Gastroesophageal sphincter (tissue), 4 donors: ENCODE measurements at regions not wholly inside any gene's neighbourhood (a gene's known extent, or its start where the extent isn't known, plus 50 kb on each side); places are given as distances from the start of the nearest gene placed in this dataset.

Experiments
- ATAC-seq: fragments of 150-250 bp; one replicate; pipeline ENCODE4 v1.9.1; 2016; ENCODE audit warnings: mild to moderate bottlenecking, moderate library complexity
- H3K27ac ChIP-seq, 4 donors: fragments of 200-600 bp; sonication (generic) in 3 of 4; 1 replicate in 3 of 4; 2 replicates in 1 of 4; pipeline ENCODE4 v1.5.1; 2016 to 2019
- H3K27me3 ChIP-seq: fragments of 200-600 bp; sonication (generic); one replicate; pipeline ENCODE4 v1.5.1; 2019
- H3K36me3 ChIP-seq, 2 donors: fragments of 200-600 bp; sonication (generic); one replicate each; pipeline ENCODE4 v1.5.1; 2019; ENCODE audit warnings: control low read depth in 1 of 2
- H3K4me1 ChIP-seq, 3 donors: fragments of 200-600 bp; sonication (generic); 1 replicate in 2 of 3; 2 replicates in 1 of 3; pipeline ENCODE4 v1.5.1; 2016 to 2019; ENCODE audit warnings: control low read depth in 2 of 3
- H3K4me3 ChIP-seq, 2 donors: fragments of 200-600 bp; sonication (generic); one replicate each; pipeline ENCODE4 v1.5.1; 2019; ENCODE audit warnings: mild to moderate bottlenecking in 1 of 2, moderate library complexity in 1 of 2
- H3K9me3 ChIP-seq, 3 donors: fragments of 200-600 bp; sonication (generic); one replicate each; pipeline ENCODE4 v1.5.1; 2017 to 2019; ENCODE audit warnings: control low read depth in 2 of 3
- EP300 ChIP-seq: sonication (generic); formaldehyde crosslinking; IDR thresholded peaks from one replicate; pipeline ENCODE4 v1.6.1; 2017; ENCODE audit warnings: antibody characterized with exemption, mild to moderate bottlenecking
- POLR2A ChIP-seq, 2 donors: fragments of 450-650 bp; IDR thresholded peaks; one replicate each; pipeline ENCODE4 v1.6.1; 2017; ENCODE audit warnings: antibody characterized with exemption in 2 of 2, mild to moderate bottlenecking in 2 of 2, moderate library complexity in 1 of 2
- POLR2AphosphoS5 ChIP-seq: sonication (generic); formaldehyde crosslinking; IDR thresholded peaks from one replicate; pipeline ENCODE4 v1.6.1; 2017; ENCODE audit warnings: antibody characterized with exemption
- WGBS, 2 donors: methylation state at CpG; one replicate each; pipeline ENCODE4 v1.1.5; 2018; ENCODE audit warnings: low coverage in 1 of 2; 5-methylcytosine and 5-hydroxymethylcytosine counted together
- TF ChIP-seq, protein P1 (sequence below), 4 experiments: fragments of 200-600 bp in 2 of 4; fragments of 450-650 bp in 2 of 4; sonication (generic) in 1 of 4; IDR thresholded peaks; one replicate each; pipeline ENCODE4 v1.5.1; 2017 to 2019; ENCODE audit warnings: antibody characterized with exemption in 4 of 4, mild to moderate bottlenecking in 2 of 4, moderate library complexity in 2 of 4

DNA sequence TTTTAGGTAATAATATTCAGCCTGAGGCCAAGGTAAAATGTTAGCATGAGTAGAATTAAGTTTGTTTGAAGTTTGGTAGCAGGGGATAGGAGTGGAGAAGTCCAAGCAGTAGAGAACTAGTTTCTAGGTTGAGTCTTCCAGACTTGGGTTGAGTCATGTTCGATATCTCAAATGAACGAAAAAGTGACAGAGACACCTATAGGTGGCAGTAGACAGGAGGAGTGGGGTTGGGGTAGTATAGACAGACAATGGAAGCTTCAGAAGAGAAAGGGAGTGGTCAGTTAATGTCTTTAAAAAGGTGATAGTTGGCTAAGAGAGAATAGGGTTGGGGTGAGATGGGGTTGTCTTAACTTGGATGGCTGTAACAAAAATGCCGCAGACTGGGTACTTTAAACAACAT is 58.7 kb upstream of the EMCN start:
- Histone ChIP-seq H3K4me1 (no peaks in the 10 kb centered on the region), H3K27ac (no peak overlapping the region), H3K4me3 (no peak overlapping the region), H3K36me3 (no peaks in the 10 kb centered on the region), H3K27me3 (no peaks in the 10 kb centered on the region), H3K9me3 (no peaks in the 10 kb centered on the region)
- no peak for ATAC-seq
- TF ChIP-seq EP300 (no peak), POLR2A (IDR thresholded peaks at IDR 0.05) (no peak), POLR2AphosphoS5 (no peak)
- TF ChIP-seq, protein P1, sequence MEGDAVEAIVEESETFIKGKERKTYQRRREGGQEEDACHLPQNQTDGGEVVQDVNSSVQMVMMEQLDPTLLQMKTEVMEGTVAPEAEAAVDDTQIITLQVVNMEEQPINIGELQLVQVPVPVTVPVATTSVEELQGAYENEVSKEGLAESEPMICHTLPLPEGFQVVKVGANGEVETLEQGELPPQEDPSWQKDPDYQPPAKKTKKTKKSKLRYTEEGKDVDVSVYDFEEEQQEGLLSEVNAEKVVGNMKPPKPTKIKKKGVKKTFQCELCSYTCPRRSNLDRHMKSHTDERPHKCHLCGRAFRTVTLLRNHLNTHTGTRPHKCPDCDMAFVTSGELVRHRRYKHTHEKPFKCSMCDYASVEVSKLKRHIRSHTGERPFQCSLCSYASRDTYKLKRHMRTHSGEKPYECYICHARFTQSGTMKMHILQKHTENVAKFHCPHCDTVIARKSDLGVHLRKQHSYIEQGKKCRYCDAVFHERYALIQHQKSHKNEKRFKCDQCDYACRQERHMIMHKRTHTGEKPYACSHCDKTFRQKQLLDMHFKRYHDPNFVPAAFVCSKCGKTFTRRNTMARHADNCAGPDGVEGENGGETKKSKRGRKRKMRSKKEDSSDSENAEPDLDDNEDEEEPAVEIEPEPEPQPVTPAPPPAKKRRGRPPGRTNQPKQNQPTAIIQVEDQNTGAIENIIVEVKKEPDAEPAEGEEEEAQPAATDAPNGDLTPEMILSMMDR (IDR thresholded peaks at IDR 0.05) = no peak
- 75 to 85% methylated on average over 2 to 3 of the region's 3 CpGs for WGBS, 2 donors

DNA sequence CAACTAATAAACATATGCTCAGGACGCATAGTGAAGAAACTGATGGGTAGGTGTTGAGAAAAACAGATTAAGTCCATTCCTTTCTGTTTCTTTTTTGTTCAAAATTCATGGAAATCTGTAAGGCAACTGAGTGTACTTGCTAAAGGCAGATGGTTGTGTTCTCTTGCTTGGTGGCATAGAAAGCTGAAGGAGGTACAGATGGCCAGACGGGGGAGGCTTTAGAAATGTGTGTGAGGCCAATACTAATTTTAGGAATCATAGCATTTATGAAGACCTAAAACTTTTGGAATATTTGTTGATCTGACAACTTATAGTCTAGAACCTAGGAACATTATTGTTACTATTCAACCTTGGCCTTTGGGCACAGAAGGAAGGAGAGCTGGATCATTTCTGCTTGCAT is 56.8 kb upstream of the EMCN start:
- ATAC-seq = no peak
- TF ChIP-seq POLR2AphosphoS5 (no peak), POLR2A (IDR thresholded peaks at IDR 0.05) (no peak), EP300 (no peak)
- 81 to 84% methylated on average over 2 of the region's 2 CpGs for WGBS, 2 donors

DNA sequence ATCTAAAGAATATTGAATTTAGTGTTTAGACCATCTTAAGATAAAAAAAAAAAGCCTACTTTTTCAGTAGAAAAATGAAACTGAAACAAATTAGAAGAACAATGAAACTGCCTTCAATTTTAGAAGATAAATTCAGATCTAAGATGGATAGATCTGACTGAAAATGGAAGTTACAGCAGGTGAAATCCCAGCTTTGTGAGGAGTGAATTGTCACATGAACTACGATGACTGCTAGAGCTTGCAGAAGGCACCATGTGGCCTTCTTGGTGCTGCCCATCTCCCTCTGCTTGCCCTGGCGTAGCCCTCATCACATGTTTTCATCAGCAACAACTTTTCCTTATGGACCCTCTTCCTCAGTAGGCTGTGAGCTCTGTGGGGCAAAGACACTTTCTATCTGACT is 51.4 kb upstream of the EMCN start:
- 73 to 100% methylated on average over 1 to 2 of the region's 2 CpGs for WGBS, 2 donors

More for the DNA sequence above, 56.8 kb upstream of the EMCN start:
- Histone ChIP-seq H3K4me3 (no peak overlapping the region), H3K27ac (no peak overlapping the region), H3K9me3 (no peaks in the 10 kb centered on the region), H3K36me3 (no peaks in the 10 kb centered on the region), H3K4me1 (no peaks in the 10 kb centered on the region), H3K27me3 (no peaks in the 10 kb centered on the region)

More for the DNA sequence above, 51.4 kb upstream of the EMCN start:
- no peak overlapping the region for H3K4me3 ChIP-seq
- no peaks in the 10 kb centered on the region for H3K9me3 ChIP-seq
- TF ChIP-seq POLR2AphosphoS5 = no peak
- no peak for TF ChIP-seq EP300
- TF ChIP-seq POLR2A (IDR thresholded peaks at IDR 0.05) = no peak
- TF ChIP-seq, protein P1 (IDR thresholded peaks at IDR 0.05) = no peak
- H3K27me3 ChIP-seq = no peaks in the 10 kb centered on the region
- H3K27ac ChIP-seq = no peak overlapping the region
- H3K36me3 ChIP-seq = no peaks in the 10 kb centered on the region
- ATAC-seq = no peak
- no peaks in the 10 kb centered on the region for H3K4me1 ChIP-seq
